H1 (cell line): ENCODE measurements at regions not wholly inside any gene's neighbourhood (a gene's known extent, or its start where the extent isn't known, plus 50 kb on each side); places are given as distances from the start of the nearest gene placed in this dataset.

Experiments used
- CTCF ChIA-PET: fragments of 300-600 bp; sonication (Branson Sonifier 250); formaldehyde crosslinking; loops from one replicate; lab custom pipeline; 2021; ENCODE audit not compliant: partially characterized antibody; lab: Charles Lee
- POLR2A ChIA-PET: fragments of 300-600 bp; sonication (Branson Sonifier 250); formaldehyde crosslinking; loops from one replicate; lab custom pipeline; 2021; ENCODE audit warnings: inconsistent platforms; ENCODE audit not compliant: partially characterized antibody; lab: Charles Lee
- DNase-seq, 2 experiments: peaks; one replicate each; pipeline versions ENCODE4 v3.0.0 to v3.0.0-alpha.2; 2010 to 2022; ENCODE audit warnings: low spot score in 2 of 2, low read depth in 1 of 2, mixed read lengths in 1 of 2
- FAIRE-seq: peaks from 2 replicates; lab custom pipeline; 2011; peaks lifted over from hg19 to GRCh38; lab: Jason Lieb, UNC
- H2AFZ ChIP-seq: 2 replicates; pipeline ENCODE4 v1.8.1; 2012; ENCODE audit warnings: low read length, inconsistent platforms
- H2AK5ac ChIP-seq: 2 replicates; pipeline ENCODE4 v1.6.1; 2013; ENCODE audit warnings: low read depth, low read length
- H2BK120ac ChIP-seq: replicated peaks from 2 replicates; pipeline ENCODE3; 2013; ENCODE audit warnings: low read depth, low read length, inconsistent platforms
- H2BK12ac ChIP-seq: 2 replicates; pipeline ENCODE4 v1.6.1; 2013; ENCODE audit warnings: low read depth, low read length
- H2BK15ac ChIP-seq: 2 replicates; pipeline ENCODE4 v1.6.1; 2013; ENCODE audit warnings: low read length
- H2BK20ac ChIP-seq: 2 replicates; pipeline ENCODE4 v1.6.1; 2013; ENCODE audit warnings: low read length
- H2BK5ac ChIP-seq: 2 replicates; pipeline ENCODE4 v1.6.1; 2013; ENCODE audit warnings: low read depth, low read length
- H3K14ac ChIP-seq: 2 replicates; pipeline ENCODE4 v1.6.1; 2013; ENCODE audit warnings: inconsistent platforms; ENCODE audit not compliant: insufficient read length
- H3K18ac ChIP-seq: 2 replicates; pipeline ENCODE4 v1.6.1; 2013; ENCODE audit warnings: low read length; ENCODE audit errors: extremely low read depth
- H3K23ac ChIP-seq: 2 replicates; pipeline ENCODE4 v1.6.1; 2013; ENCODE audit warnings: inconsistent platforms; ENCODE audit not compliant: insufficient read length
- H3K23me2 ChIP-seq: 2 replicates; pipeline ENCODE4 v1.6.1; 2013; ENCODE audit warnings: low read depth, low read length
- H3K27ac ChIP-seq: 2 replicates; pipeline ENCODE4 v1.6.1; 2011; ENCODE audit warnings: low read depth, low read length, inconsistent platforms
- H3K27me3 ChIP-seq, 4 experiments: replicated peaks in 1 of 4; 1 replicate in 1 of 4; 2 replicates in 3 of 4; pipeline versions ENCODE4 v1.6.1 to v1.8.1; 2011 to 2013; ENCODE audit warnings: low read length in 3 of 4, mild to moderate bottlenecking in 3 of 4, inconsistent platforms in 2 of 4, mixed read lengths in 2 of 4, moderate library complexity in 1 of 4; ENCODE audit not compliant: control insufficient read depth in 3 of 4, insufficient read depth in 3 of 4; ENCODE audit errors: extremely low read depth in 1 of 4
- H3K36me3 ChIP-seq, 4 experiments: 2 replicates each; pipeline versions ENCODE4 v1.6.1 to v1.8.1; 2011 to 2013; ENCODE audit warnings: mild to moderate bottlenecking in 4 of 4, low read length in 3 of 4, moderate library complexity in 2 of 4, control low read depth in 1 of 4, inconsistent platforms in 1 of 4; ENCODE audit not compliant: insufficient read depth in 4 of 4, control insufficient read depth in 2 of 4
- H3K4ac ChIP-seq: replicated peaks from 2 replicates; pipeline ENCODE3; 2013; ENCODE audit warnings: low read length, low read depth, mixed read lengths, inconsistent platforms; ENCODE audit not compliant: insufficient read length
- H3K4me1 ChIP-seq, 4 experiments: replicated peaks in 1 of 4; 1 replicate in 1 of 4; 2 replicates in 3 of 4; pipeline versions ENCODE4 v1.6.1 to v1.8.1; 2011 to 2013; ENCODE audit warnings: low read length in 3 of 4, inconsistent platforms in 2 of 4, mixed read lengths in 1 of 4; ENCODE audit not compliant: insufficient read depth in 4 of 4, control insufficient read depth in 3 of 4
- H3K4me2 ChIP-seq, 2 experiments: 2 replicates each; pipeline versions ENCODE4 v1.6.1 to v1.8.1; 2011 to 2013; ENCODE audit warnings: low read depth in 2 of 2, low read length in 2 of 2, control low read depth in 1 of 2, inconsistent platforms in 1 of 2, mild to moderate bottlenecking in 1 of 2; ENCODE audit not compliant: insufficient read depth in 1 of 2
- H3K4me3 ChIP-seq, 4 experiments: fragments of 200-600, 300-600 bp in 1 of 4; sonication (generic), shearing (Covaris generic), sonication (Bioruptor Twin) in 1 of 4; 2 replicates each; pipeline versions ENCODE4 v1.5.1 to v1.8.1; 2011 to 2016; ENCODE audit warnings: low read length in 4 of 4, low read depth in 3 of 4, control low read depth in 2 of 4, inconsistent platforms in 2 of 4, mild to moderate bottlenecking in 2 of 4, mixed read lengths in 1 of 4, moderate library complexity in 1 of 4; ENCODE audit not compliant: insufficient read depth in 2 of 4; ENCODE audit errors: extremely low read depth in 1 of 4
- H3K56ac ChIP-seq: replicated peaks from 2 replicates; pipeline ENCODE3; 2013; ENCODE audit warnings: low read depth, mild to moderate bottlenecking, mixed read lengths, low read length, inconsistent platforms; ENCODE audit not compliant: insufficient read length
- H3K79me1 ChIP-seq: 2 replicates; pipeline ENCODE4 v1.6.1; 2013; ENCODE audit warnings: low read depth, low read length, control low read depth
- H3K79me2 ChIP-seq, 2 experiments: 2 replicates each; pipeline versions ENCODE4 v1.6.1 to v1.8.1; 2012 to 2013; ENCODE audit warnings: low read length in 2 of 2, mild to moderate bottlenecking in 2 of 2, inconsistent platforms in 1 of 2; ENCODE audit not compliant: insufficient read depth in 2 of 2, control insufficient read depth in 1 of 2
- H3K9ac ChIP-seq, 4 experiments: replicated peaks in 1 of 4; 1 replicate in 1 of 4; 2 replicates in 3 of 4; pipeline versions ENCODE4 v1.6.1 to v1.8.1; 2011 to 2013; ENCODE audit warnings: low read depth in 3 of 4, low read length in 3 of 4, control low read depth in 2 of 4, mild to moderate bottlenecking in 2 of 4, moderate library complexity in 2 of 4, inconsistent platforms in 1 of 4; ENCODE audit errors: extremely low read depth in 1 of 4
- H3K9me3 ChIP-seq, 2 experiments: 2 replicates each; pipeline versions ENCODE4 v1.6.1 to v1.8.1; 2012 to 2013; ENCODE audit warnings: mild to moderate bottlenecking in 2 of 2, moderate library complexity in 2 of 2, control low read depth in 1 of 2, inconsistent platforms in 1 of 2, low read depth in 1 of 2, low read length in 1 of 2, mixed read lengths in 1 of 2; ENCODE audit not compliant: insufficient read depth in 2 of 2
- H4K20me1 ChIP-seq, 2 experiments: replicated peaks in 1 of 2; 2 replicates each; pipeline versions ENCODE3 to v1.8.1; 2011 to 2013; ENCODE audit warnings: inconsistent platforms in 2 of 2, low read length in 2 of 2, mild to moderate bottlenecking in 1 of 2; ENCODE audit not compliant: insufficient read depth in 2 of 2, control insufficient read depth in 1 of 2
- H4K5ac ChIP-seq: 2 replicates; pipeline ENCODE4 v1.6.1; 2013; ENCODE audit warnings: low read length, low read depth, mixed read lengths, inconsistent platforms; ENCODE audit not compliant: insufficient read length
- H4K8ac ChIP-seq: 2 replicates; pipeline ENCODE4 v1.8.0; 2013; ENCODE audit warnings: mild to moderate bottlenecking, moderate library complexity, low read length, inconsistent platforms; ENCODE audit not compliant: insufficient read depth; ENCODE audit errors: extremely low read depth
- H4K91ac ChIP-seq: replicated peaks from 2 replicates; pipeline ENCODE3; 2013; ENCODE audit warnings: low read length, mixed read lengths, inconsistent platforms; ENCODE audit not compliant: insufficient read length
- CHD2 ChIP-seq: IDR thresholded peaks from 2 replicates; pipeline ENCODE4 v1.6.1; 2012; ENCODE audit warnings: low read length, improper control_type of control experiment
- RAD21 ChIP-seq, 2 experiments: IDR thresholded peaks in 1 of 2; conservative IDR thresholded peaks in 1 of 2; 2 replicates each; pipeline ENCODE4 v1.6.1; 2011; ENCODE audit warnings: low read depth in 2 of 2, low read length in 2 of 2, improper control_type of control experiment in 1 of 2, inconsistent platforms in 1 of 2, mild to moderate bottlenecking in 1 of 2, moderate library complexity in 1 of 2
- SP2 ChIP-seq: IDR thresholded peaks from 2 replicates; pipeline ENCODE4 v1.6.1; 2012; ENCODE audit warnings: mild to moderate bottlenecking, low read length, inconsistent platforms
- TEAD4 ChIP-seq: IDR thresholded peaks from 2 replicates; pipeline ENCODE4 v1.6.1; 2012; ENCODE audit warnings: low read depth, low read length, inconsistent platforms, mixed read lengths
- WGBS, 2 experiments: shearing (Covaris generic) in 1 of 2; methylation state at CpG; one replicate each; pipeline versions ENCODE4 v1.1.6 to v1.1.7; 2013 to 2015; ENCODE audit warnings: low lambda C conversion rate in 2 of 2, mixed read lengths in 2 of 2, inconsistent platforms in 1 of 2, low coverage in 1 of 2, missing lambda C conversion rate in 1 of 2; ENCODE audit not compliant: insufficient replicate concordance in 2 of 2, insufficient coverage in 1 of 2, insufficient read length in 1 of 2; ENCODE audit errors: extremely low coverage in 1 of 2, missing lambda C conversion rate in 1 of 2; 5-methylcytosine and 5-hydroxymethylcytosine counted together

DNA sequence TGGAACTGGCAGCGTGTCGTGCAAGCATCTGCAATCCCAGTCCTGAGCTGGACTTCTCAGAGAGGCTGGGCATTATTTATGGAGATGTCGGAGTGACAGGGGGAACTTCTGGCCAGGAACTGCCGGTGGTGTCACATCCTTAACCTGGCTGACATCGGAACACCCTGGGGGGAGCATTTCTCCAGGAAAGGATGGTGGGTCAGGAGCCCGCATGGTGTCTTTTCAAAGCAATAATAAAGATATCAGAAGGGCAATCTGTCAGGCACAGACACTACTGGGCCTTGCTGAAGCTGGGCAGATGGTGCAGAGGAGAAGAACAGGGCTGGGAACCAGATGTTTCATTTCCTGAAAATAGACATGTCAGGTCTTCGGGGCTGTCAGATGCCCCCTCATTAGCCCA, 133.5 kb downstream of the WNT7A start:
- no peaks in the 10 kb centered on the region for H3K27me3 ChIP-seq
- no peak overlapping the region for H3K4me2 ChIP-seq
- no peak overlapping the region for H3K9ac ChIP-seq
- no peak overlapping the region for H3K56ac ChIP-seq
- H3K79me2 ChIP-seq, result no peaks in the 10 kb centered on the region
- no peak overlapping the region for H3K23ac ChIP-seq
- no peak overlapping the region for H3K18ac ChIP-seq
- H2BK120ac ChIP-seq, result no peak overlapping the region
- no peaks in the 10 kb centered on the region for H3K4me1 ChIP-seq
- TF ChIP-seq TEAD4 (no peak), RAD21 (IDR thresholded peaks at IDR 0.05 in 1 of 2, conservative IDR thresholded peaks at IDR 0.05 in 1 of 2; ENCODE audit: low read depth in 2 of 2, low read length in 2 of 2) (no peak), CHD2 (no peak), SP2 (no peak)
- 0 out of 2 replicates have a peak, but pooled peaks cover 2% of the 10 kb centered on the region for H3K23me2 ChIP-seq
- no peak overlapping the region for H2BK5ac ChIP-seq
- H3K4ac ChIP-seq, result no peak overlapping the region
- H4K91ac ChIP-seq, result no peak overlapping the region
- no peak overlapping the region for H3K4me3 ChIP-seq
- H3K9me3 ChIP-seq, result peaks cover 11 to 20% of the 10 kb centered on the region in 2 experiments; a peak in 3 of 4 replicates
- H2BK20ac ChIP-seq, result no peak overlapping the region
- H2AK5ac ChIP-seq, result no peak overlapping the region
- H2AFZ ChIP-seq, result no peak overlapping the region
- H3K79me1 ChIP-seq, result no peaks in the 10 kb centered on the region
- H3K14ac ChIP-seq, result no peak overlapping the region
- peaks cover 0 to 2% of the 10 kb centered on the region in 2 experiments for H4K20me1 ChIP-seq
- no peak for DNase-seq
- no peak overlapping the region for H3K27ac ChIP-seq
- H3K36me3 ChIP-seq, result no peaks in the 10 kb centered on the region
- H4K8ac ChIP-seq, result no peak overlapping the region
- no peak for FAIRE-seq
- no peak overlapping the region for H4K5ac ChIP-seq
- ChIA-PET CTCF (interaction anchor here (0.6 kb wide), 1 partner anchor 30 kb away, joined by 3 read pairs; no protein-coding TSS in a partner anchor), POLR2A (no interaction called here)
- 93% methylated on average over 7 of the region's 7 CpGs; no CpG with 5 or more reads in 1 of the 2 experiments for WGBS, 2 experiments
- no peak overlapping the region for H2BK15ac ChIP-seq
- H2BK12ac ChIP-seq, result no peak overlapping the region
